Fibroblast of lung (primary cell): ENCODE measurements at regions not wholly inside any gene's neighbourhood (a gene's known extent, or its start where the extent isn't known, plus 50 kb on each side); places are given as distances from the start of the nearest gene placed in this dataset.

Experiments
- DNase-seq, 2 donors: peaks; one replicate each; pipeline versions ENCODE4 v3.0.0 to v3.0.0-alpha.2; 2010; ENCODE audit warnings: low read depth in 2 of 2
- H2AFZ ChIP-seq: 2 replicates; pipeline ENCODE4 v1.5.1; 2012; ENCODE audit warnings: low read length, control low read depth, inconsistent platforms
- H3K27ac ChIP-seq: 2 replicates; pipeline ENCODE4 v1.5.1; 2011; ENCODE audit warnings: low read length, control low read depth; ENCODE audit not compliant: insufficient read depth
- H3K27me3 ChIP-seq: 2 replicates; pipeline ENCODE4 v1.5.1; 2011; ENCODE audit warnings: mild to moderate bottlenecking, low read length; ENCODE audit not compliant: control insufficient read depth, insufficient read depth
- H3K36me3 ChIP-seq: 2 replicates; pipeline ENCODE4 v1.5.1; 2011; ENCODE audit warnings: low read length; ENCODE audit not compliant: control insufficient read depth, insufficient read depth
- H3K4me1 ChIP-seq: 2 replicates; pipeline ENCODE4 v1.5.1; 2011; ENCODE audit warnings: low read length; ENCODE audit not compliant: control insufficient read depth, insufficient read depth; ENCODE audit errors: extremely low read depth
- H3K4me2 ChIP-seq: 2 replicates; pipeline ENCODE4 v1.5.1; 2011; ENCODE audit warnings: low read length, control low read depth; ENCODE audit not compliant: insufficient read depth; ENCODE audit errors: extremely low read depth
- H3K4me3 ChIP-seq, 4 experiments: fragments of 200-600 bp in 1 of 4; sonication (generic) in 1 of 4; replicated peaks in 1 of 4; 2 replicates each; pipeline ENCODE4 v1.5.1; 2011 to 2016; ENCODE audit warnings: low read length in 4 of 4, low read depth in 3 of 4, mild to moderate bottlenecking in 3 of 4, control low read depth in 2 of 4, inconsistent platforms in 1 of 4, mixed read lengths in 1 of 4; ENCODE audit not compliant: insufficient read depth in 1 of 4; ENCODE audit errors: control extremely low read depth in 1 of 4
- H3K79me2 ChIP-seq: 2 replicates; pipeline ENCODE4 v1.5.1; 2012; ENCODE audit warnings: mild to moderate bottlenecking, low read length, inconsistent platforms; ENCODE audit not compliant: control insufficient read depth, insufficient read depth
- H3K9ac ChIP-seq: 2 replicates; pipeline ENCODE4 v1.5.1; 2011; ENCODE audit warnings: mild to moderate bottlenecking, low read length, control low read depth; ENCODE audit not compliant: insufficient read depth
- H3K9me3 ChIP-seq: 2 replicates; pipeline ENCODE4 v1.5.1; 2012; ENCODE audit warnings: low read depth, low read length; ENCODE audit not compliant: control insufficient read depth, insufficient read depth
- H4K20me1 ChIP-seq: 2 replicates; pipeline ENCODE4 v1.5.1; 2011; ENCODE audit warnings: low read length; ENCODE audit not compliant: control insufficient read depth, insufficient read depth; ENCODE audit errors: extremely low read depth
- EZH2 ChIP-seq: IDR thresholded peaks from 2 replicates; pipeline ENCODE4 v1.5.1; 2012; ENCODE audit warnings: low read length, control low read depth, mild to moderate bottlenecking; ENCODE audit errors: missing control alignments
- TF ChIP-seq, protein P1 (sequence below), 2 donors: IDR thresholded peaks in 1 of 2; conservative IDR thresholded peaks in 1 of 2; 1 replicate in 1 of 2; 2 replicates in 1 of 2; pipeline ENCODE4 v1.5.1; 2011 to 2012; ENCODE audit warnings: low read length in 2 of 2, control low read depth in 1 of 2, inconsistent platforms in 1 of 2, low read depth in 1 of 2, mild to moderate bottlenecking in 1 of 2

DNA sequence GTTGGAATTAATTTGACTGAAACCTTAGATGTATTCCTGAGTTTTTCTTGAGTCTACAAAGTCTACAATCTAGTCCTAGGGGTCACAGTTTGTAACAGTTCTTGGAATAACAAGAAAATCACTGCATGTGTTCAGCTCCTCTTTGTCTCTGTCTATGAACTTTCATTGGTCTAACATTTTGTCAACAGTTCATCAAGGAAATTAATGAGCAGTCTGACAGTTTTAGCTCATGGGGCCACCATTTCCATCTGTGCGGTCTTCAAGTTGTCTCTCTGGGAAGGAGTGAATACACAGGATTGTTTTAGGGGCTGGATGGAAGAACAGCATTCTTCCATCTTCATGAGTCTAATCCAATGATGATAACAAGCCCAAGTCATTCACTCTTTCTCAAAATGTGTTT is 276.4 kb downstream of the TMEM167A start:
- no peak for DNase-seq
- H3K27me3 ChIP-seq = no peaks in the 10 kb centered on the region
- no peak overlapping the region for H3K9ac ChIP-seq
- no peak overlapping the region for H2AFZ ChIP-seq
- no peak overlapping the region for H3K27ac ChIP-seq
- no peaks in the 10 kb centered on the region for H3K9me3 ChIP-seq
- no peaks in the 10 kb centered on the region for H3K4me1 ChIP-seq
- H3K4me2 ChIP-seq = no peak overlapping the region
- H3K36me3 ChIP-seq = no peaks in the 10 kb centered on the region
- TF ChIP-seq, protein P1, sequence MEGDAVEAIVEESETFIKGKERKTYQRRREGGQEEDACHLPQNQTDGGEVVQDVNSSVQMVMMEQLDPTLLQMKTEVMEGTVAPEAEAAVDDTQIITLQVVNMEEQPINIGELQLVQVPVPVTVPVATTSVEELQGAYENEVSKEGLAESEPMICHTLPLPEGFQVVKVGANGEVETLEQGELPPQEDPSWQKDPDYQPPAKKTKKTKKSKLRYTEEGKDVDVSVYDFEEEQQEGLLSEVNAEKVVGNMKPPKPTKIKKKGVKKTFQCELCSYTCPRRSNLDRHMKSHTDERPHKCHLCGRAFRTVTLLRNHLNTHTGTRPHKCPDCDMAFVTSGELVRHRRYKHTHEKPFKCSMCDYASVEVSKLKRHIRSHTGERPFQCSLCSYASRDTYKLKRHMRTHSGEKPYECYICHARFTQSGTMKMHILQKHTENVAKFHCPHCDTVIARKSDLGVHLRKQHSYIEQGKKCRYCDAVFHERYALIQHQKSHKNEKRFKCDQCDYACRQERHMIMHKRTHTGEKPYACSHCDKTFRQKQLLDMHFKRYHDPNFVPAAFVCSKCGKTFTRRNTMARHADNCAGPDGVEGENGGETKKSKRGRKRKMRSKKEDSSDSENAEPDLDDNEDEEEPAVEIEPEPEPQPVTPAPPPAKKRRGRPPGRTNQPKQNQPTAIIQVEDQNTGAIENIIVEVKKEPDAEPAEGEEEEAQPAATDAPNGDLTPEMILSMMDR (conservative IDR thresholded peaks at IDR 0.05 in 1 of 2, IDR thresholded peaks at IDR 0.05 in 1 of 2; ENCODE audit: low read depth in 1 of 2, low read length in 2 of 2) = no peak
- no peaks in the 10 kb centered on the region for H4K20me1 ChIP-seq
- no peaks in the 10 kb centered on the region for H3K79me2 ChIP-seq
- no peak overlapping the region for H3K4me3 ChIP-seq

DNA sequence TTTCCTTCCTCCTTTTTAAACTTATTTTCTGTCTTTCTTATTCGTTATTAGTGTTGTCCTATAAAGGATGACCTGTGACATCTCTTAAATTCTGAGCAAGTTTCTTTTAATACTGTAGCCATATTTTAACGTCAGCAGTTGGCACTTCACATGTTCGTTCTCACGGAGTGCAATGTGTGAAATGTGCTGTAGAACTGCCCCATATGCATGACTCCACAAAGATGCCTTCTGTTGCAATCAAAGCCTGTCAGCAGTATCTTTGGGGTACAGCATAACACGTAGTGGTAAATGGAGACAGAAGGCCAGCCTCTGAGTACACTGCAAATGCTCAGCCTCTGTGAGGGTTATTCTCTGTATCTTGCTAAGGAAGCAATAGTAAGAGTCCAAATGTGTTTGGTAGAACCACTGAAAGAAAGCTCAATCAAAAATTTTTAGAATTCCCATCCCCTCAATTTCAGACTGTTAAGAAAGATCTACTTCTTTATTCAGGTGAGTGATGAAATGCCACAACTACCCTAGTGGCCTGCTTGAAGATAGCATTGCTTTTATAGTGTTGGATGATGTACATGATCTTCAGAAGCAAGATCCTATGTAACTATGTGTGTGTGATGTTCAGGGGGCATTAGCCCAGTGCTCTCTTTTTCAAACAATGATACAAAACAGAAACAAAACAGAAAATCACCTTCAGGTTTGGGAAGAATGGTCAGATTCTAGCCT is 277.7 kb downstream of the TMEM167A start:
- Histone ChIP-seq H3K4me2 (no peak overlapping the region), H3K27me3 (no peaks in the 10 kb centered on the region), H3K4me1 (no peaks in the 10 kb centered on the region), H3K9ac (no peak overlapping the region), H3K79me2 (no peaks in the 10 kb centered on the region), H3K9me3 (no peaks in the 10 kb centered on the region), H3K36me3 (no peaks in the 10 kb centered on the region), H3K27ac (no peak overlapping the region), H3K4me3 (no peak overlapping the region), H4K20me1 (no peaks in the 10 kb centered on the region), H2AFZ (no peak overlapping the region)
- no peak for TF ChIP-seq EZH2
- TF ChIP-seq, protein P1 (conservative IDR thresholded peaks at IDR 0.05 in 1 of 2, IDR thresholded peaks at IDR 0.05 in 1 of 2; ENCODE audit: low read depth in 1 of 2, low read length in 2 of 2) = no peak
- DNase-seq = peak in 1 of 2 donors; percentile 23

DNA sequence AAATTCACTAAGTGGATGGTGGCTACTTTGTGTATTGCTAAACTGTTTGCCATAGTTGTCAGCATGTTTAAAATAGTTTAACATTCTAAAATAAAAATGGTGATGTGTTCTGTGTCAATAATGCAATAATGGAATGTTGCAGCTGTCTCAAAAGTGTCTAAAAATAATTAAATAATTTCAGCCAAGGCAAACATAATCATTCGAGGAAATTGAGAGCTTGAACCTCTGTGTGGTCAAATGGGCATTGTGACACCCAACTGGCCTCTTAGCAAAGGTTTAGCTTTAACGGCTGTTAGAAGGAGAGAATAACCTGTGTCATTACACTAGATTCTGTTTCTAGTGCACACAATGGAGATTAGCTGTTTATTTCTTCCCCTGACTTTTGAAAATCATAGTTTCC is 278.5 kb downstream of the TMEM167A start:
- DNase-seq = no peak
- H3K27me3 ChIP-seq = no peaks in the 10 kb centered on the region
- H3K9ac ChIP-seq = no peak overlapping the region
- no peak overlapping the region for H3K4me2 ChIP-seq
- no peak overlapping the region for H3K4me3 ChIP-seq
- no peaks in the 10 kb centered on the region for H3K9me3 ChIP-seq
- H3K27ac ChIP-seq = no peak overlapping the region
- H3K4me1 ChIP-seq = no peaks in the 10 kb centered on the region
- no peaks in the 10 kb centered on the region for H3K79me2 ChIP-seq
- no peaks in the 10 kb centered on the region for H3K36me3 ChIP-seq
- no peak for TF ChIP-seq EZH2
- TF ChIP-seq, protein P1 (conservative IDR thresholded peaks at IDR 0.05 in 1 of 2, IDR thresholded peaks at IDR 0.05 in 1 of 2; ENCODE audit: low read depth in 1 of 2, low read length in 2 of 2) = no peak
- H4K20me1 ChIP-seq = no peaks in the 10 kb centered on the region
- H2AFZ ChIP-seq = no peak overlapping the region
